ENCODE measurements at regions not wholly inside any gene's neighbourhood (a gene's known extent, or its start where the extent isn't known, plus 50 kb on each side); places are given as distances from the start of the nearest gene placed in this dataset.

DNA sequence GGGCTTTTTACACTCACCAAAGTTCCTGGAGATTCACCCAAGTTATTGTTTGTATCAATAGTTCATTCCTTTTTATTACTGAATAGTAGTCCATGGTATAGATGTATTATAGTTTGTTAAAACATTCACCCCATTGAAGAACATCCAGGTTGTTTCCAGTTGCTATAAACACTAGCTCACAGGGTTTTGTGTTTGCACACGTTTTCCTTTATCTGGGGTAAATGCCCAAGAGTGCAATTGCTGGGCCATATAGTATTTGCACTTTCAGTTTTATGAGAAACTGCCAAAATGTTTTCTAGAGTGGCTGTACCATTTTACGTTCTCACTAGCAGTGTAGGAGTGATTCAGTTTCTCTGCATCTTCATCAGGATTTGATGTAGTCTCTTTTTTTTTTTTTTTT is 57.1 kb downstream of the CBLL2 start:
- DNase-seq (ENCODE audit: extremely low read depth in 1 of 4, low spot score in 3 of 4) (no peak), ATAC-seq (no peak), FAIRE-seq (no peak)
- Histone ChIP-seq H3K27me3 (ENCODE audit: control insufficient read depth in 2 of 2, insufficient read depth in 2 of 2, low read length in 2 of 2) (no peaks in the 10 kb centered on the region), H3K79me2 (ENCODE audit: control insufficient read depth, insufficient read depth, low read length) (no peaks in the 10 kb centered on the region), H3K4me3 (no peak overlapping the region), H3K4me2 (ENCODE audit: insufficient read depth, low read length) (no peak overlapping the region), H3K9me3 (replicated peaks; ENCODE audit: control insufficient read depth, insufficient read depth, low read depth, low read length) (no peaks in the 10 kb centered on the region), H3K36me3 (ENCODE audit: control insufficient read depth, insufficient read depth, low read length) (no peaks in the 10 kb centered on the region), H4K20me1 (replicated peaks; ENCODE audit: control insufficient read depth, insufficient read depth, low read length) (no peaks in the 10 kb centered on the region), H3K9me1 (ENCODE audit: control insufficient read depth, insufficient read depth, low read length) (no peaks in the 10 kb centered on the region), H3K9ac (ENCODE audit: insufficient read depth in 1 of 2, low read depth in 2 of 2, low read length in 2 of 2) (no peak overlapping the region), H3K4me1 (replicated peaks in 1 of 2; ENCODE audit: control insufficient read depth in 2 of 2, insufficient read depth in 2 of 2, low read length in 2 of 2) (no peaks in the 10 kb centered on the region), H2AFZ (ENCODE audit: low read depth, low read length) (no peak overlapping the region), H3K27ac (ENCODE audit: extremely low read depth, low read depth, low read length) (no peak overlapping the region)
- ChIA-PET POLR2A (no interaction called here), CTCF (ENCODE audit: low intra/inter-chr PET ratio) (no interaction called here)
- in situ Hi-C loops (cut with MboI): no loop called here
- no TSS peak for BruUV-seq (replicated peaks)
- intact Hi-C loops (cut with micrococcal nuclease): no loop called here
- TF ChIP-seq NR2F6 (CRISPR knock-in tag; IDR thresholded peaks at IDR 0.05): no peak
- no peak for TF ChIP-seq ZNF280A (IDR thresholded peaks at IDR 0.05; ENCODE audit: low read depth, partially characterized antibody)
- TF ChIP-seq ZSCAN32 (CRISPR knock-in tag; IDR thresholded peaks at IDR 0.05): no peak
- TF ChIP-seq MYC (IDR thresholded peaks at IDR 0.05; ENCODE audit: low read depth, low read length): no peak
- no peak for TF ChIP-seq MYC (CRISPR knock-in tag; IDR thresholded peaks at IDR 0.05; ENCODE audit: borderline replicate concordance, low read depth)
- 0% methylated on average over 2 of the region's 2 CpGs for WGBS (ENCODE audit: insufficient coverage, low coverage, missing lambda C conversion rate)

GRCh38 chrX:22338740-22339139 is 66.0 kb downstream of the CBLL2 start:
- Histone ChIP-seq H3K4me1 (replicated peaks in 1 of 2; ENCODE audit: control insufficient read depth in 2 of 2, insufficient read depth in 2 of 2, low read length in 2 of 2) (no peaks in the 10 kb centered on the region), H3K36me3 (ENCODE audit: control insufficient read depth, insufficient read depth, low read length) (no peaks in the 10 kb centered on the region), H4K20me1 (replicated peaks; ENCODE audit: control insufficient read depth, insufficient read depth, low read length) (no peaks in the 10 kb centered on the region), H3K27me3 (ENCODE audit: control insufficient read depth in 2 of 2, insufficient read depth in 2 of 2, low read length in 2 of 2) (no peaks in the 10 kb centered on the region), H3K9me1 (ENCODE audit: control insufficient read depth, insufficient read depth, low read length) (no peaks in the 10 kb centered on the region), H3K9ac (ENCODE audit: insufficient read depth in 1 of 2, low read depth in 2 of 2, low read length in 2 of 2) (no peak overlapping the region), H3K4me3 (no peak overlapping the region), H2AFZ (ENCODE audit: low read depth, low read length) (no peak overlapping the region), H3K79me2 (ENCODE audit: control insufficient read depth, insufficient read depth, low read length) (no peaks in the 10 kb centered on the region), H3K9me3 (replicated peaks; ENCODE audit: control insufficient read depth, insufficient read depth, low read depth, low read length) (no peaks in the 10 kb centered on the region), H3K4me2 (ENCODE audit: insufficient read depth, low read length) (no peak overlapping the region), H3K27ac (ENCODE audit: extremely low read depth, low read depth, low read length) (no peak overlapping the region)
- ChIA-PET POLR2A (no interaction called here), CTCF (ENCODE audit: low intra/inter-chr PET ratio) (no interaction called here)
- in situ Hi-C loops (cut with MboI): no loop called here
- FAIRE-seq (no peak), ATAC-seq (no peak), DNase-seq (ENCODE audit: extremely low read depth in 1 of 4, low spot score in 3 of 4) (no peak)
- no TSS peak for BruUV-seq (replicated peaks)
- TF ChIP-seq HINFP (tag; conservative IDR thresholded peaks at IDR 0.05; ENCODE audit: low read depth): no peak
- TF ChIP-seq MEIS2 (IDR thresholded peaks at IDR 0.05; ENCODE audit: partially characterized antibody): no peak
- intact Hi-C loops (cut with micrococcal nuclease): no loop called here
- 0% methylated on average over 1 of the region's 1 CpG for WGBS (ENCODE audit: insufficient coverage, low coverage, missing lambda C conversion rate)
